GM23338 (cell line): ENCODE measurements at regions not wholly inside any gene's neighbourhood (a gene's known extent, or its start where the extent isn't known, plus 50 kb on each side); places are given as distances from the start of the nearest gene placed in this dataset.

Experiments
- ATAC-seq: fragments of 200-7000 bp; cut with Tn5 transposase; 3 replicates; pipeline ENCODE4 v1.9.1; 2020
- DNase-seq: peaks from one replicate; pipeline ENCODE4 v3.0.0-alpha.2; 2015; ENCODE audit warnings: low spot score
- H2AFZ ChIP-seq: fragments of 200-600 bp; sonication (generic); 2 replicates; pipeline ENCODE4 v1.8.0; 2016; ENCODE audit warnings: antibody characterized with exemption, mild to moderate bottlenecking, moderate library complexity
- H3F3A ChIP-seq: fragments of 200-600 bp; sonication (generic); replicated peaks from 2 replicates; pipeline ENCODE4 v1.8.0; 2017; ENCODE audit warnings: antibody characterized with exemption, mixed run types, low read depth
- H3K27ac ChIP-seq: fragments of 200-600 bp; sonication (generic); 2 replicates; pipeline ENCODE4 v1.6.1; 2016; ENCODE audit warnings: low read depth
- H3K27me3 ChIP-seq: fragments of 200-600 bp; sonication (generic); 2 replicates; pipeline ENCODE4 v1.8.0; 2016; ENCODE audit warnings: mild to moderate bottlenecking, mixed run types, moderate library complexity; ENCODE audit not compliant: insufficient read depth
- H3K36me3 ChIP-seq: fragments of 200-600 bp; sonication (generic); 2 replicates; pipeline ENCODE4 v1.8.0; 2016; ENCODE audit warnings: mild to moderate bottlenecking; ENCODE audit not compliant: insufficient read depth
- H3K4me1 ChIP-seq: fragments of 200-600 bp; sonication (generic); 2 replicates; pipeline ENCODE4 v1.8.0; 2016; ENCODE audit warnings: mild to moderate bottlenecking, moderate library complexity; ENCODE audit not compliant: insufficient read depth
- H3K4me2 ChIP-seq: fragments of 200-600 bp; sonication (generic); 2 replicates; pipeline ENCODE4 v1.7.1; 2017; ENCODE audit warnings: mixed run types
- H3K4me3 ChIP-seq: fragments of 200-600 bp; sonication (generic); 2 replicates; pipeline ENCODE4 v1.6.1; 2016; ENCODE audit warnings: mixed run types
- H3K79me2 ChIP-seq: fragments of 200-600 bp; sonication (generic); replicated peaks from 2 replicates; pipeline ENCODE4 v1.8.0; 2017; ENCODE audit warnings: mild to moderate bottlenecking; ENCODE audit not compliant: insufficient read depth
- H3K9me2 ChIP-seq: fragments of 200-600 bp; sonication (generic); 2 replicates; pipeline ENCODE4 v1.8.0; 2017; ENCODE audit not compliant: insufficient read depth
- H4K20me1 ChIP-seq: fragments of 200-600 bp; sonication (generic); replicated peaks from 2 replicates; pipeline ENCODE4 v1.8.0; 2017; ENCODE audit warnings: mild to moderate bottlenecking; ENCODE audit not compliant: insufficient read depth
- H3K27ac Mint-ChIP-seq: 2 replicates; pipeline ENCODE4 v1.8.0; 2020; ENCODE audit warnings: inconsistent platforms, mild to moderate bottlenecking, moderate library complexity, mixed read lengths
- H3K27me3 Mint-ChIP-seq: 3 replicates; pipeline ENCODE4 v1.8.0; 2022; ENCODE audit warnings: low read depth, mild to moderate bottlenecking, moderate library complexity, mixed read lengths, inconsistent platforms; ENCODE audit not compliant: insufficient read depth, poor library complexity
- H3K36me3 Mint-ChIP-seq: 3 replicates; pipeline ENCODE4 v1.8.0; 2021; ENCODE audit warnings: low read depth, mild to moderate bottlenecking, inconsistent platforms, moderate library complexity, mixed read lengths
- H3K4me1 Mint-ChIP-seq: 3 replicates; pipeline ENCODE4 v1.8.0; 2020; ENCODE audit warnings: mild to moderate bottlenecking, inconsistent platforms, mixed read lengths
- H3K4me3 Mint-ChIP-seq: 3 replicates; pipeline ENCODE4 v1.8.0; 2021; ENCODE audit warnings: moderate library complexity, mild to moderate bottlenecking, inconsistent platforms, mixed read lengths
- H3K9me3 Mint-ChIP-seq: 3 replicates; pipeline ENCODE4 v1.8.0; 2020; ENCODE audit warnings: moderate library complexity, mild to moderate bottlenecking, inconsistent platforms, mixed read lengths
- CREB1 ChIP-seq: fragments of 250-450 bp; sonication (Bioruptor Pico); IDR thresholded peaks from 2 replicates; pipeline ENCODE4 v1.5.0; 2020; ENCODE audit warnings: low read depth, mild to moderate bottlenecking, moderate library complexity
- CTCF ChIP-seq, 2 experiments: fragments of 200-600 bp in 1 of 2; sonication (generic) in 1 of 2; conservative IDR thresholded peaks; 2 replicates each; pipeline versions ENCODE4 v1.5.1 to v1.6.1; 2016 to 2017; ENCODE audit warnings: antibody characterized with exemption in 2 of 2, low read depth in 2 of 2, mild to moderate bottlenecking in 2 of 2, moderate library complexity in 1 of 2
- ETS1 ChIP-seq: IDR thresholded peaks from 2 replicates; pipeline ENCODE4 v1.6.1; 2016; ENCODE audit warnings: antibody characterized with exemption
- EZH2 ChIP-seq: fragments of 200-600 bp; sonication (generic); IDR thresholded peaks from one replicate; pipeline ENCODE4 v1.8.0; 2017; ENCODE audit warnings: antibody characterized with exemption, mild to moderate bottlenecking, low read depth; ENCODE audit not compliant: unreplicated experiment
- EZH2phosphoT487 ChIP-seq: fragments of 200-600 bp; sonication (generic); IDR thresholded peaks from one replicate; pipeline ENCODE4 v1.8.1; 2018; ENCODE audit warnings: antibody characterized with exemption; ENCODE audit not compliant: unreplicated experiment
- JUNB ChIP-seq: IDR thresholded peaks from one replicate; pipeline ENCODE4 v1.6.1; 2016; ENCODE audit warnings: antibody characterized with exemption; ENCODE audit not compliant: unreplicated experiment
- NANOG ChIP-seq: IDR thresholded peaks from 2 replicates; pipeline ENCODE4 v1.6.1; 2016; ENCODE audit warnings: antibody characterized with exemption, borderline replicate concordance
- REST ChIP-seq: IDR thresholded peaks from one replicate; pipeline ENCODE4 v1.6.1; 2018; ENCODE audit warnings: antibody characterized with exemption; ENCODE audit not compliant: unreplicated experiment
- STAT1 ChIP-seq: IDR thresholded peaks from one replicate; pipeline ENCODE4 v1.6.1; 2016; ENCODE audit warnings: antibody characterized with exemption; ENCODE audit not compliant: unreplicated experiment
- ZNF114 ChIP-seq: fragments of 250-450 bp; sonication (Bioruptor Pico); IDR thresholded peaks from 2 replicates; pipeline ENCODE4 v1.5.0; 2020; ENCODE audit warnings: mild to moderate bottlenecking, moderate library complexity

- no peak for TF ChIP-seq REST
- TF ChIP-seq ZNF114 (CRISPR knock-in tag), result no peak
- TF ChIP-seq JUNB, result no peak
- no peak for TF ChIP-seq STAT1
- TF ChIP-seq CREB1 (CRISPR knock-in tag), result no peak
- TF ChIP-seq EZH2phosphoT487, result no peak
- no peak for TF ChIP-seq CTCF (conservative IDR thresholded peaks at IDR 0.05; ENCODE audit: low read depth in 2 of 2)
- TF ChIP-seq ETS1, result no peak
- no peak for TF ChIP-seq NANOG
Measured at GRCh38 chr15:72852273-72852672, 68.7 kb upstream of the ADPGK start (continued).

- Mint-ChIP-seq H3K27ac (no peak overlapping the region), H3K36me3 (no peaks in the 10 kb centered on the region), H3K27me3 (no peaks in the 10 kb centered on the region), H3K9me3 (no peaks in the 10 kb centered on the region; the same call in 2 of the 3 replicates), H3K4me1 (peaks cover 27% of the 10 kb centered on the region), H3K4me3 (no peak overlapping the region)
- H3K4me1 ChIP-seq, result peaks cover 21% of the 10 kb centered on the region
- no peak for DNase-seq
- no peaks in the 10 kb centered on the region for H4K20me1 ChIP-seq
- TF ChIP-seq EZH2, result no peak
- TF ChIP-seq ZNF114 (CRISPR knock-in tag), result no peak
- H3K4me3 ChIP-seq, result no peak overlapping the region
- no peaks in the 10 kb centered on the region for H3K36me3 ChIP-seq
- no peaks in the 10 kb centered on the region for H3K79me2 ChIP-seq
- ATAC-seq, result no peak
- H3K4me2 ChIP-seq, result no peak overlapping the region
- H3F3A ChIP-seq, result no peaks in the 10 kb centered on the region
- H3K27me3 ChIP-seq, result no peaks in the 10 kb centered on the region
- H3K9me2 ChIP-seq, result peaks cover 5% of the 10 kb centered on the region; the same call in 1 of the 2 replicates
- H3K27ac ChIP-seq, result no peak overlapping the region
- H2AFZ ChIP-seq, result no peak overlapping the region
Measured at GRCh38 chr15:72851586-72851985, 68.0 kb upstream of the ADPGK start.
